NT2/D1 (cell line): ENCODE measurements at regions not wholly inside any gene's neighbourhood (a gene's known extent, or its start where the extent isn't known, plus 50 kb on each side); places are given as distances from the start of the nearest gene placed in this dataset.
"Not testable (repeated sequence)": the region's sequence is repeated elsewhere in the genome, so short reads cannot be mapped to it uniquely, and the experiment has no call there.

Experiments used
- DNase-seq: peaks from one replicate; pipeline ENCODE4 v3.0.0-alpha.2; 2011; ENCODE audit warnings: low read depth, low spot score
- H3K27me3 ChIP-seq: 2 replicates; pipeline ENCODE4 v1.6.0; 2011; ENCODE audit warnings: mild to moderate bottlenecking; ENCODE audit not compliant: insufficient read length, insufficient read depth
- H3K36me3 ChIP-seq: 2 replicates; pipeline ENCODE4 v1.6.1; 2011; ENCODE audit warnings: mild to moderate bottlenecking, low read length, mixed read lengths; ENCODE audit not compliant: insufficient read depth, insufficient read length
- H3K4me1 ChIP-seq: 2 replicates; pipeline ENCODE4 v1.5.1; 2011; ENCODE audit not compliant: insufficient read depth, insufficient read length
- H3K4me3 ChIP-seq: 2 replicates; pipeline ENCODE4 v1.5.1; 2011; ENCODE audit warnings: low read depth; ENCODE audit not compliant: insufficient read length
- H3K9ac ChIP-seq: 2 replicates; pipeline ENCODE4 v1.6.0; 2011; ENCODE audit warnings: low read depth; ENCODE audit not compliant: insufficient read length
- H3K9me3 ChIP-seq: 2 replicates; pipeline ENCODE4 v1.5.1; 2011; ENCODE audit warnings: mild to moderate bottlenecking, low read length; ENCODE audit not compliant: insufficient read depth
- SUZ12 ChIP-seq: IDR thresholded peaks from 2 replicates; pipeline ENCODE4 v1.6.1; 2011; ENCODE audit not compliant: insufficient read length, insufficient read depth; ENCODE audit errors: extremely low read depth
- YY1 ChIP-seq: IDR thresholded peaks from 2 replicates; pipeline ENCODE4 v1.6.1; 2011; ENCODE audit not compliant: insufficient read length, insufficient read depth
- ZNF274 ChIP-seq: IDR thresholded peaks from 2 replicates; pipeline ENCODE4 v1.6.1; 2011; ENCODE audit warnings: mild to moderate bottlenecking, low read depth, low read length

DNA sequence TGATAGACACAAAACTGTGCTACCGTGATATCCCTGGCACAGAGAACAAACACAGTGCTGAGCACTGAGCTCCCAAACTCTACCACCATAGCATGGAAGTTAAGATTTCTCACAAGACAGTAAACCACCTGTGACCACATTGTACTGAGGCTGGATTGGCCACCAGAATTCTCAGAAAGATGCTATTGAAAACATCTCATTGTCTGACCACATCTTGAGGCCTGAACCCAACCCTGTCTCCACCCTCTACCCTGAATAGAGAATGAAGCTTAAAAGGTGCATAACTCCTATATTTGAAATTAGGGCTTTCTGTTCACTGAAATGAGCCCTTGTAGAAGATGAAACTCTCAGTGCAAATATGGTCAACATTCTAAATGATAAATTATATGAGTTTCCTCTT is 281.3 kb upstream of the NPAP1 start:
- DNase-seq, result no peak
- Histone ChIP-seq H3K27me3 (no peaks in the 10 kb centered on the region), H3K4me3 (no peak overlapping the region), H3K36me3 (no peaks in the 10 kb centered on the region), H3K9ac (no peak overlapping the region), H3K9me3 (no peaks in the 10 kb centered on the region), H3K4me1 (no peaks in the 10 kb centered on the region)
- TF ChIP-seq ZNF274, result no peak
- no peak for TF ChIP-seq YY1
- TF ChIP-seq SUZ12, result no peak

- DNase-seq, H3K4me1 ChIP-seq, H3K36me3 ChIP-seq, H3K27me3 ChIP-seq, H3K9ac ChIP-seq, H3K4me3 ChIP-seq, H3K9me3 ChIP-seq: not testable (repeated sequence)
Measured at GRCh38 chr15:24412649-24413048, 262.9 kb upstream of the NPAP1 start.

GRCh38 chr15:24426286-24427054 is 249.1 kb upstream of the NPAP1 start:
- not testable (repeated sequence) for H3K4me1 ChIP-seq, H3K27me3 ChIP-seq, H3K36me3 ChIP-seq, H3K9me3 ChIP-seq, H3K9ac ChIP-seq, DNase-seq
- peak overlapping the region; percentile 15 for H3K4me3 ChIP-seq

DNA sequence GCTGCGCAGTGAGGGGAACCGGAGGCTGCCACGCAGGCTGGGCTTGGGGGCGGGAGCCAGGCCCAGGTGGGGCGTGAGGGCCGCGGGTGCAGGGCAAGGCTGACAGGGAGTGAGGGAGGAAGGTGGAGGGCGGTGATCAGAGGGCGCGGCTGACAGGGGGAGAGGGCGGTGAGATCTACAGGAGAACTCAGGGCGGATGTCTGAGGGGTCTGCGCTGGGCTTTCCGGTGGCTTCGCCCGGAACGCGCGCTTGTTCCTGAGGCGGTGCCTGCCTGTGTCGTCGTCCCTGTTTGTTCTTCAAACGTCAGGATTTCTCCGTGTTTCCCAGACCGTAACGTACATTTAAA is 248.5 kb upstream of the NPAP1 start:
- DNase-seq, H3K27me3 ChIP-seq, H3K4me1 ChIP-seq, H3K36me3 ChIP-seq, H3K9me3 ChIP-seq, H3K9ac ChIP-seq: not testable (repeated sequence)
- peak overlapping the region; percentile 15 for H3K4me3 ChIP-seq

DNA sequence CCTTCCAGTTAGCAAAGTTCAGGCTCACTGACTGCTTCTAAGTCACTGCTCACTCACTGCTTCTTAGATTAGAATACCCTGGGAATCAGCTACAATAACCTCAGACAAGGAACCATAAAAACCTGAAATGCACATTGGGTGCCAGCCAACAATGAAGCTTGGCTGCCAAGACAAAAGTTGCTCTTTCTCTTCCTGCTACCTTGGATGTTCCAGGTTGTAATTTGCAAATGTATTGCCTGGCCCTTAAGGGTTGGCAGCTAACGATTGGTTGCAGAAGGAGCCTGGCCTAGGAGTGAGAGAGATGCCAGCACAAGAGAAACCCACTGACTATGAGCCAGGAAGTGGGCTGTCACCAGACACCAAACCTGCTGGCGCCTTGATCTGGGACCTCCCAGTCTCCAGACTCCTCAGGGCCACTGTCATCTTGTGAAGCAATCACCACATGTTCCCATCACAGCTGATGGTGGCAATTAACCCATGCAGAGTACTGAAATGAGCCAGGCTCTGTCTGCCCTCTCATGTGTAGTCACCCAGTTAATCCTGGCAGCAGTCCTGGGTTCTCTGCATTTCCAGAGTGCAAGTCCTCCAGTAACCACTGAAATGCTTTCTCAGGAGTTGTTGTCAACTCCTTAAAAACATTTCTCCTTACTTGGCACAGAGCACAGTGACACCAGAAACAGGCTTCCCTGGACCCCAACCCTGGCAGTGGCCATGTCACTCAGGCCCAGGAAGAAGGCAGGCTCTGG is 240.3 kb upstream of the NPAP1 start:
- not testable (repeated sequence) for H3K4me1 ChIP-seq, H3K9me3 ChIP-seq, H3K36me3 ChIP-seq, H3K9ac ChIP-seq, H3K27me3 ChIP-seq, DNase-seq, H3K4me3 ChIP-seq

- not testable (repeated sequence) for H3K4me3 ChIP-seq, DNase-seq, H3K36me3 ChIP-seq, H3K4me1 ChIP-seq, H3K9ac ChIP-seq, H3K27me3 ChIP-seq, H3K9me3 ChIP-seq
Measured at GRCh38 chr15:24437270-24437669, 238.3 kb upstream of the NPAP1 start.

GRCh38 chr15:24437735-24438134 is 237.8 kb upstream of the NPAP1 start:
- not testable (repeated sequence) for H3K9me3 ChIP-seq, H3K36me3 ChIP-seq, H3K4me1 ChIP-seq, H3K4me3 ChIP-seq, H3K27me3 ChIP-seq, H3K9ac ChIP-seq, DNase-seq

DNA sequence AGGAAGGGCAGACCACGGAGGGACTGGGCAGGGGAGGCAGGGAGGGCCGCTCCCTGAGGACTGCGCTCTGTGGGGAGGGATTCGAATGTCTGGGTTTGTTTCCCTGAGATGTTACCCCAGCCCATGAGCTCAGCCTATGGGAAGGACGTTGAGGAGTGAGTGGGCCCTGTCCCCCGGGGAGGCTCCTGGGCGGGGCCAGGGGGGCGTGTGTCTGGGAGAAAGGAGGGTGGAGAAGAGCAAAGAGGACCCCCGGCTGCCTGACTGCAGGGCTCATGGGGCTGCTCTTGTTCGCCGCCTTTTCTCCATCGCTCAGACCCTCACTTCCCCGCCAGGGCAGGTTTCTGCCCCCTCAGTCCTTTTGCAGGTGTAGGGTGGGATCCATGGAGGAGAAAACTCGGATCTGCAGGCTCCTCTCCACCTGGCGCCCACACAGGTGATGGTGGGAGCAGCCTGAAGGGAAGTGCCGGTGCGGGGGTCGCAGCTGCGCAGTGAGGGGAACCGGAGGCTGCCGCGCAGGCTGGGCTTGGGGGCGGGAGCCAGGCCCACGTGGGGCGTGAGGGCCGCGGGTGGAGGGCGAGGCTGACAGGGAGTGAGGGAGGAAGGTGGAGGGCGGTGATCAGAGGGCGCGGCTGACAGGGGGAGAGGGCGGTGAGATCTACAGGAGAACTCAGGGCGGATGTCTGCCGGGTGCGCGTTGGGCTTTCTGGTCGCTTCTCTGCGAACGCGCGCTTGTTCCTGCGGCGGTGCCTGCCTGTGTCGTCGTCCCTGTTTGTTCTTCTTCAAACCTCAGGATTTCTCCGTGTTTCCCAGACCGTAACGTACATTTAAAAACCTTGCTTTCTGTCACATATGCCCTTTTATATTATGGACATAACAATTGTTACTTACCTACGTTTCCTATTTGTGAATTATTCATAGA is 198.2 kb upstream of the NPAP1 start:
- DNase-seq, result peak; percentile 1
- not testable (repeated sequence) for H3K36me3 ChIP-seq, H3K27me3 ChIP-seq, H3K4me1 ChIP-seq, H3K9me3 ChIP-seq
- Histone ChIP-seq H3K9ac (peak overlapping the region; percentile 10), H3K4me3 (peak overlapping the region; percentile 28)

DNA sequence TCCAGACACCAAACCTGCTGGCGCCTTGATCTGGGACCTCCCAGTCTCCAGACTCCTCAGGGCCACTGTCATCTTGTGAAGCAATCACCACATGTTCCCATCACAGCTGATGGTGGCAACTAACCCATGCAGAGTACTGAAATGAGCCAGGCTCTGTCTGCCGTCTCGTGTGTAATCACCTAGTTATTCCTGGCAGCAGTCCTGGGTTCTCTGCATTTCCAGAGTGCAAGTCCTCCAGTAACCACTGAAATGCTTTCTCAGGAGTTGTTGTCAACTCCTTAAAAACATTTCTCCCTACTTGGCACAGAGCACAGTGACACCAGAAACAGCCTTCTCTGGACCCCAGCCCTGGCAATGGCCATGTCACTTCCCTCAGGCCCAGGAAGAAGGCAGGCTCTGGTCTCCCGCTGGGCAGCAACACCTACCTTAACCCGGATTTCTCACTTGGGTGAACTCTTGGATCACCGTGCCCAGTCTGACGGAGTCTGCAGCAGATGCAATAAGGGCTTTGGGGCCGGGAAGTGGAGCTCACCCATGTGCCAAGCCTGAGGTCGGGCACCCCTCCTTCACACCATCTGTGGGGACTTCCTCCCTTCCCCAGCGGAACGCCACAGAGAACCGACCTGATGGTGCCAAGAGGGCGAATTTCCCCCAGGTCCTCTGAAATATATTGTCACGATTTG is 189.5 kb upstream of the NPAP1 start:
- H3K9ac ChIP-seq, H3K9me3 ChIP-seq, H3K36me3 ChIP-seq, H3K4me3 ChIP-seq, H3K27me3 ChIP-seq, DNase-seq, H3K4me1 ChIP-seq: not testable (repeated sequence)

DNA sequence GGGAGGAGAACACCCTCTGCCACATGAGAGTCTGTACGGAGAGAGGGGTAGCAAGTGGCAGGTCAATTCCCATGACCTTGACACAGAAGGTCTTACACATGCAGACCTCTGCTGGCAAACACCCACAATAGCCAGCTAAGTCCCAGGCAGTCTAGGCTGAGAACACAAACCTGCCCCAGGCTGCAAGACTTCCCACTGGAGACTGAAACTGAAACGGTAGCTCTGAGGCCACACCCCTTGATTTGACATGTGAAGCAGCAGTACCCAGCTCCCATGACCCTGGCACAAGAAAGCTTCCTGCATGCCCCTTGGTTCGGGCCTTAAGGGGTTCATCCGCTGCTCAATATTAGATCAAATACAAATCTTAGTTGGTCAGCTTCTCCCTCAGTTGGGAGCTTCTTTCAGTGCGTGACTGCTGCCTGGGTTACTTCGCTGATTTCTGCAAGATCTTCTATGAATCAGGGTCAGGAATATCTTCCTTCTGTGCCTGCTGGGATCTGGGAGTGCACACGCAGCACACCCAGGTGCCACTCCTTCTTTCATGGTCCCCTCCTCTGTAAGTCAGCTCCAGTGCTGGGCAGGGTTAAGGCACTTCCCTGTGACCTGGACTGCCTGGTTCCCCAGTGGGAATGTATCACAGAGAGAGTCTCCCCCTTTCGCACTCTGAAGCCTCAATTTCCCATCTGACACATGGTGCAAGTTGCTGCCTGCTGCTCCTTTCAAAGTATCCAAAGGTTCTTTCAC is 187.2 kb upstream of the NPAP1 start:
- H3K36me3 ChIP-seq, DNase-seq, H3K9me3 ChIP-seq, H3K4me1 ChIP-seq, H3K27me3 ChIP-seq, H3K9ac ChIP-seq, H3K4me3 ChIP-seq: not testable (repeated sequence)
